Cardiac fibroblast (primary cell): ENCODE measurements at regions not wholly inside any gene's neighbourhood (a gene's known extent, or its start where the extent isn't known, plus 50 kb on each side); places are given as distances from the start of the nearest gene placed in this dataset.

Experiments used
- DNase-seq, 2 donors: peaks; one replicate each; pipeline versions ENCODE4 v3.0.0 to v3.0.0-alpha.2; 2010; ENCODE audit warnings: low read depth in 2 of 2
- H3K4me3 ChIP-seq, 2 donors: replicated peaks in 1 of 2; 1 replicate in 1 of 2; 2 replicates in 1 of 2; pipeline ENCODE4 v1.5.1; 2011; ENCODE audit warnings: low read depth in 2 of 2, low read length in 2 of 2, mild to moderate bottlenecking in 2 of 2, moderate library complexity in 1 of 2
- CTCF ChIP-seq: IDR thresholded peaks from one replicate; pipeline ENCODE4 v1.5.1; 2011; ENCODE audit warnings: low read depth, mild to moderate bottlenecking, low read length, inconsistent platforms

DNA sequence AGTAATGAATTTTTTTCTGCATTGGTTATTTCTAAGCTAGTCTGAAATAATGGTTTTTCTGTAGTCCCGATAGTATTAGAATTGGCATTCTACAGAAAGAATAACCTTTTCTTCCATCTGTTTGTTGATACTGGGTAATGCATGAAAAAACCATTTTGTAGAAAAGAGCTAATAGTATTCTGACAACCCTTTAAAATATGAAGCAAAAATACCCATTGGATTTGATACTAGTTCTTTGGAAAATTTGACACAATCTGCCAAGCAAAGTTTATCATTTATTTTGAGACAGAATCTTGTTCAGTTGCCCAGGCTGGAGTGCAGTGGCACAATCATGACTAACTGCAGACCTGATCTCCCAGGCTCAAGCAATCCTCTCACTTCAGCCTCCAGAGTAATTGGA is 366.8 kb upstream of the MON1B start:
- DNase-seq = no peak
- H3K4me3 ChIP-seq = no peak overlapping the region
- no peak for TF ChIP-seq CTCF

GRCh38 chr16:76824791-76825190 is 366.2 kb upstream of the MON1B start:
- no peak for TF ChIP-seq CTCF

GRCh38 chr16:76835339-76835738 is 355.7 kb upstream of the MON1B start:
- no peak overlapping the region for H3K4me3 ChIP-seq
- TF ChIP-seq CTCF = no peak
- DNase-seq = peak in 1 of 2 donors; percentile 4

More at GRCh38 chr16:76824791-76825190, 366.2 kb upstream of the MON1B start:
- no peak overlapping the region for H3K4me3 ChIP-seq
- no peak for DNase-seq

DNA sequence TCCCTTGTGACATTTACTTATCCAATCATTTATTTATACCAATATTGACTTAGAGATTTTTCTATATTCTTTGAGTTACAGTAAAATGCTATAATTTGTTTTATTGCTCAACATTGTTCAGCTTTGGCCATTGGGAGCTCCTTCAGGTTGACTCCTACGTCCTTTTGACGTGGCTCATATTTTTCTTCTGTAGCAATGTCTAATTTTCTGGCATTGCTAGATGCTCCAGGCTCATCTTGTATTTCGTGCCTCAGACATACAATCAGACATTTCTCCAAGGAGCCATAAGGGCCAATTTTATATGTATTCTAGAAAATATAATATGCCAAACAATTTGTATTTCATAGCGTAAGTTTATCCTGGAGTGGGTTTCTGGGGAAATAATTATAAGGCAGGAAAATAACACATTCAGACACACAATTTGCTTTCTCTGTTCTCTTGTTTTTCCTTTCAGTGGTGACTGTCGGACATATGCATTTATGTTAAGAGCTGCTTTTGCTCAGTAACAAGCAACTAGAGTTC is 355.1 kb upstream of the MON1B start:
- no peak overlapping the region for H3K4me3 ChIP-seq
- DNase-seq = no peak
- no peak for TF ChIP-seq CTCF

GRCh38 chr16:76837872-76838271 is 353.1 kb upstream of the MON1B start:
- no peak overlapping the region for H3K4me3 ChIP-seq
- no peak for DNase-seq
- no peak for TF ChIP-seq CTCF

DNA sequence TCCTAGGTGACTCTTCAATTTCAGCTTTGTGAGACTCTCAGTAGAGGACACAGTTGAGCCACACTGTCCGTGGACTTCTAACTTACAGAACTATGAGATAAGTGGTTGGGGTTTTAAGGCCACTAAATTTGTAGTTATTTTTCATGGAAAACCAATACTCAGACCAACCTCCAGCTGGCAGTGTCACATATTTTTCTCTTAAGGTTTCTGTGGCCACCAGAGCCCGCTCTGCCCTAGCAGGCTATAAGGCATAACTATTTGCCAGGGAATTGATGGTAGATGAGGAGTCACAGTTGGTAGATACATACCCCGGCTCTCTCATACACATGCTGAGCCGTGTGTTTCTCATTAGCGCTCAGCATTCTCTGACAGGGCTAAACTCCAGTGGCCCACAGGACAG is 336.8 kb upstream of the MON1B start:
- peak; percentile 7 to 18 for DNase-seq
- peak; percentile 24 for TF ChIP-seq CTCF
- no peak overlapping the region for H3K4me3 ChIP-seq

- H3K4me3 ChIP-seq = no peak overlapping the region
- no peak for DNase-seq
- TF ChIP-seq CTCF = no peak
Measured at GRCh38 chr16:76856112-76856511, 334.9 kb upstream of the MON1B start.
